Hepatocyte (in vitro differentiated cells): ENCODE measurements at regions not wholly inside any gene's neighbourhood (a gene's known extent, or its start where the extent isn't known, plus 50 kb on each side); places are given as distances from the start of the nearest gene placed in this dataset.

Experiments
- DNase-seq: peaks from one replicate; pipeline ENCODE4 v3.0.0-alpha.2; 2016; ENCODE audit warnings: low spot score
- H2AFZ ChIP-seq: fragments of 200-600 bp; sonication (generic); 2 replicates; pipeline ENCODE4 v1.6.0; 2016; ENCODE audit warnings: antibody characterized with exemption, mild to moderate bottlenecking
- H3K27ac ChIP-seq: fragments of 200-600 bp; sonication (generic); 2 replicates; pipeline ENCODE4 v1.5.1; 2016; ENCODE audit warnings: mild to moderate bottlenecking
- H3K27me3 ChIP-seq: fragments of 200-600 bp; sonication (generic); 2 replicates; pipeline ENCODE4 v1.6.1; 2016
- H3K36me3 ChIP-seq: fragments of 200-600 bp; sonication (generic); replicated peaks from 2 replicates; pipeline ENCODE4 v1.5.1; 2016; ENCODE audit warnings: low read depth; ENCODE audit not compliant: insufficient read depth
- H3K4me1 ChIP-seq: fragments of 200-600 bp; sonication (generic); 2 replicates; pipeline ENCODE4 v1.5.1; 2016; ENCODE audit warnings: mild to moderate bottlenecking, moderate library complexity; ENCODE audit not compliant: insufficient read depth
- H3K4me2 ChIP-seq: fragments of 200-600 bp; sonication (generic); 2 replicates; pipeline ENCODE4 v1.6.0; 2016
- H3K4me3 ChIP-seq: fragments of 200-600 bp; sonication (generic); 2 replicates; pipeline ENCODE4 v1.5.1; 2016; ENCODE audit warnings: mild to moderate bottlenecking
- H3K79me2 ChIP-seq: fragments of 200-600 bp; sonication (generic); 2 replicates; pipeline ENCODE4 v1.6.0; 2017; ENCODE audit warnings: mild to moderate bottlenecking
- H3K9me2 ChIP-seq: fragments of 200-600 bp; sonication (generic); replicated peaks from 2 replicates; pipeline ENCODE4 v1.6.0; 2017; ENCODE audit warnings: mild to moderate bottlenecking; ENCODE audit not compliant: insufficient read depth
- H3K9me3 ChIP-seq: fragments of 200-600 bp; sonication (generic); 2 replicates; pipeline ENCODE4 v1.5.1; 2016; ENCODE audit warnings: low read depth, mild to moderate bottlenecking
- H4K20me1 ChIP-seq: fragments of 200-600 bp; sonication (generic); 2 replicates; pipeline ENCODE4 v1.6.0; 2016; ENCODE audit warnings: mild to moderate bottlenecking; ENCODE audit not compliant: insufficient read depth, poor library complexity, severe bottlenecking
- CTCF ChIP-seq: fragments of 200-600 bp; sonication (generic); IDR thresholded peaks from 2 replicates; pipeline ENCODE4 v1.5.1; 2016; ENCODE audit warnings: antibody characterized with exemption, mild to moderate bottlenecking; ENCODE audit not compliant: poor library complexity
- EZH2 ChIP-seq: fragments of 200-600 bp; sonication (generic); IDR thresholded peaks from 2 replicates; pipeline ENCODE4 v1.6.1; 2016; ENCODE audit warnings: antibody characterized with exemption, mild to moderate bottlenecking, borderline replicate concordance
- EZH2phosphoT487 ChIP-seq: fragments of 200-600 bp; sonication (generic); IDR thresholded peaks from one replicate; pipeline ENCODE4 v1.6.1; 2018; ENCODE audit warnings: antibody characterized with exemption, mild to moderate bottlenecking, low read depth, moderate library complexity; ENCODE audit not compliant: unreplicated experiment, severe bottlenecking
- WGBS: methylation state at CpG from one replicate; pipeline ENCODE4 v1.1.6; 2016; ENCODE audit warnings: low lambda C conversion rate; ENCODE audit errors: missing lambda C conversion rate; 5-methylcytosine and 5-hydroxymethylcytosine counted together

- TF ChIP-seq EZH2 (no peak), EZH2phosphoT487 (no peak), CTCF (no peak)
- Histone ChIP-seq H3K79me2 (no peaks in the 10 kb centered on the region), H2AFZ (no peak overlapping the region), H3K4me2 (no peak overlapping the region), H3K36me3 (no peaks in the 10 kb centered on the region), H3K9me2 (no peaks in the 10 kb centered on the region), H3K9me3 (no peaks in the 10 kb centered on the region), H3K27ac (no peak overlapping the region), H4K20me1 (no peaks in the 10 kb centered on the region), H3K4me1 (no peaks in the 10 kb centered on the region), H3K4me3 (no peak overlapping the region), H3K27me3 (no peaks in the 10 kb centered on the region)
- no peak for DNase-seq
- WGBS, result 87% methylated on average over 4 of the region's 4 CpGs
Observed at GRCh38 chr13:33727297-33728083, 90.5 kb upstream of the RFC3 start.

GRCh38 chr13:33728271-33729037 is 89.5 kb upstream of the RFC3 start:
- Histone ChIP-seq H3K79me2 (no peaks in the 10 kb centered on the region), H3K27me3 (no peaks in the 10 kb centered on the region), H3K4me3 (no peak overlapping the region), H3K9me3 (no peaks in the 10 kb centered on the region), H3K4me2 (no peak overlapping the region), H2AFZ (no peak overlapping the region), H3K4me1 (no peaks in the 10 kb centered on the region), H4K20me1 (no peaks in the 10 kb centered on the region), H3K36me3 (no peaks in the 10 kb centered on the region), H3K9me2 (no peaks in the 10 kb centered on the region), H3K27ac (no peak overlapping the region)
- 90% methylated on average over 7 of the region's 7 CpGs for WGBS
- no peak for TF ChIP-seq CTCF
- TF ChIP-seq EZH2phosphoT487, result no peak
- TF ChIP-seq EZH2, result no peak
- DNase-seq, result no peak

- no peaks in the 10 kb centered on the region for H3K27me3 ChIP-seq
- H3K27ac ChIP-seq, result no peak overlapping the region
- TF ChIP-seq EZH2phosphoT487, result no peak
- no peak for TF ChIP-seq EZH2
- no peak for TF ChIP-seq CTCF
- no peak overlapping the region for H3K4me3 ChIP-seq
- no peaks in the 10 kb centered on the region for H3K36me3 ChIP-seq
- H2AFZ ChIP-seq, result no peak overlapping the region
- H3K4me2 ChIP-seq, result no peak overlapping the region
- peaks cover under 1% of the 10 kb centered on the region for H3K4me1 ChIP-seq
- H3K9me3 ChIP-seq, result no peaks in the 10 kb centered on the region
- no peaks in the 10 kb centered on the region for H3K9me2 ChIP-seq
- WGBS, result 100% methylated on average over 1 of the region's 1 CpG
- no peak for DNase-seq
- no peaks in the 10 kb centered on the region for H4K20me1 ChIP-seq
- H3K79me2 ChIP-seq, result no peaks in the 10 kb centered on the region
Observed at GRCh38 chr13:33730147-33730546, 87.8 kb upstream of the RFC3 start.
